ENCODE measurements at regions not wholly inside any gene's neighbourhood (a gene's known extent, or its start where the extent isn't known, plus 50 kb on each side); places are given as distances from the start of the nearest gene placed in this dataset.
"Not testable (repeated sequence)": the region's sequence is repeated elsewhere in the genome, so short reads cannot be mapped to it uniquely, and the experiment has no call there.

- no peak for DNase-seq (ENCODE audit: low read depth)
Measured at GRCh38 chr2:75894170-75894569, 183.5 kb upstream of the GCFC2 start.

DNA sequence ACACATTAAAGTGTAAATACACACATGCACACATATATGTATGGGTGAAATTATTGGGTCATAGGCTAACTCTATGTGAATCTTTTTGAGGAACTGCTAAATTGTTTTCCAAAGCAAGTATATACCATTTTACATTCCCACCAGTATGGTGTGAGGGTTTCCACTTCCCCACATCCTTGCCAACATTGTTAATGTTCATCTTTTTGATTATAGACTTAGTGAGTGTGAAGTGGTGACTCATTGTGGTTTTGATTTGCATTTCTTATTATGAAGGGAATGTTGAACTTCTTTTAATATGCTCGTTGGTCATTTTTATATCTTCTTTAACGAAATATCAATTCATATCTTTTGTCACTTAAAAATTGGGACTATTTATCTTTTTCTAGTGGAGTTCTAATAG lies 181.8 kb upstream of the GCFC2 start:
- DNase-seq (ENCODE audit: low read depth), result no peak

DNA sequence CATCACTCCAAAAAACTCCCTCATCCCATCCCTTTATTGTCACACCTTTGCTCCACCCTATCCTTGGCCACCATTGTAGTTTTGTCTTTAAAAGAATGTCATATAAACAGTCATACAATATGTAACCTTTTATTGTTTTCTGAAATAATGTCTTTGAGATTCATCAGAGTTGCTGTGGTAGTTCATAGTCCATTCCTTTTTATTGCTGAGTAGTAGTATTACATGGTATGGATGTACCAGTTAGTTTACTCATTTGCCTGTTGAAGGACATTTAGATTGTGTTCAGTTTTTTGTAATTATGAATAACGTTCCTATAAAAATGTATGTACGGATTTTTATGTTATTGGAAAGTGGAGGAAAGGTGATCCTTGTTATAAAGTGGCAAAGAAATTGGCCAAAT lies 171.8 kb upstream of the GCFC2 start:
- no peak for DNase-seq (ENCODE audit: low read depth)

GRCh38 chr2:75875606-75876005 lies 164.9 kb upstream of the GCFC2 start:
- DNase-seq (ENCODE audit: low read depth), result not testable (repeated sequence)

- DNase-seq (ENCODE audit: low read depth), result not testable (repeated sequence)
Measured at GRCh38 chr2:75871762-75872614, 161.3 kb upstream of the GCFC2 start.

DNA sequence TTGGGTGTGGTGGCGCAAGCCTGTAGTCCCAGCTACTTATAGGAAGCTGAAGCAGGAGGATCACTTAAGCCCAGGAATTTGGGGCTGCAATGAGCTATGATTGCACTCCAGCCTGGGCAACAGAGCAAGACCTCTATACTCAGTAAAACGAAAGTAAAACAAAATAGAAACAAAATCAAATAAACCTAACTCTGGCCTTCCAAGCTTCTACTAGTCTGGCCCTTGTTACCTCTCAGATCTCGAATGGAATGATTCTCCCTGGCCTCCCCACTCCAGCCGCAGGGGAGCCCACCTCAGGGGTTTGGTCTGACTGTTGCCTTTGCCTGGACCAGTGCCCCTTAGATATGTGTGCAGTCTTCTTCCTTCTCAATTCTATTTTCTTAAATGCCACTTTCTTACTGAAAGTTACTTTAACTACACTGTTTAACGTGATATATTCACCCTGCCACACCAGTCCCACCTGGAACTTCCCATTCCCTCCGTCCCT lies 160.0 kb upstream of the GCFC2 start:
- DNase-seq (ENCODE audit: low read depth), result no peak

DNA sequence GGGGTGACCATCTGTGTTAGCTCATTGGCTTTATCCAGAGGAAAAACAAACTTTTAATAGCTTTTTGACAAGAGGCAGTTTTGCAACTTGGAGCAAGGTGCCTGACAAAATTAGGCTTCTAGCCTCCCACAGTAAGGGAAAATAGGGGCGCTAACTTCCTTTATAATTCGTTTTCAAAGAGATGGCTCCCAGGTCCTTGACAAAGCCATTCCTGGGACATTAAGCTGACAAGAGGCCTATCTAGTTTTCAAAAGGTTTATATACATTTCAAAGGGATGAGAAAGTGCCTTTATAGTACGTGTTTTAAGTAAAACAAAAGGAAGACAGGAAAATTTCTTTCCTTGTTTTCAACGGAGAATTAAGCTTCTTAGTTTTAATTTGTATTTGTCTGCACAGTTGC lies 159.4 kb upstream of the GCFC2 start:
- DNase-seq (ENCODE audit: low read depth), result no peak

DNA sequence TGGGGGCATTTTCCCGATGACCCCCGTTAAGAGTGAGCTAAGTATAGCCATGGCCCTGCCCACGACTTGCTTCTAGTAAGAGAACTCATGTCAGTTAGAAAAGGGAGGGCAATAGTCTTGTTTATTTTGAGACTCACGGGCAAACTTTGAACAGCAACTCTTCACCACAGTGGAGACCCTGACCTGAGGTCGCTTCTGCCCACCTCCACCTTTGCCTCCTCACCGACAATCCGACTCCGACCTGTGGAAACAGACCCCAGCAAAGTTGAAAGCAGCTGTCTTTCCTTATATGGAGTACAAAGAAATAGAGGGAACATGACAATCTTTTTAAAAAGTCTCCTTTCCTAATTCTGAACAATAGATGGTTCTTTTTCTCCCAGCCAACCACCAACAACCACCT lies 155.0 kb upstream of the GCFC2 start:
- DNase-seq (ENCODE audit: low read depth), result no peak

DNA sequence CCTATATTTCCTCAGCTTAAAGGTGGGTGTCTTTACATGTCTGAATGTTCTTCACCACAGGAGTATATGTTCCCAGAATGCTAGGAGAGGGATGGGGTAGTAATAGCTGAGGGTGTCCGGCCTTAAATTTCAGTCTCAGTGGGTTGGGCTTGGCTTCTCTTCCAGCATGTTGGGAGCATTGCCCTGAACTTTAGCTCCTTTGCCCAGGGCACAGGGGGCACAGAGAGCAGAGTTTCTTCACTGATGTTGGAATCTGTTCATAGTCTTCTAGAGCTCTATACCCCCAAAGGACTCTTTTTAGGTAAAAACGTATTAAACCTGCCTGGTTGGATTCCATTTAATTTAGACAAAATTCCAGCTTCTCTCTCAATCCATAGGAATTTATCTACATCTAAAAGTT lies 154.4 kb upstream of the GCFC2 start:
- no peak for DNase-seq (ENCODE audit: low read depth)

GRCh38 chr2:75862547-75862946 lies 151.8 kb upstream of the GCFC2 start:
- no peak for DNase-seq (ENCODE audit: low read depth)

GRCh38 chr2:75853436-75853835 lies 142.7 kb upstream of the GCFC2 start:
- DNase-seq (ENCODE audit: low read depth), result no peak

GRCh38 chr2:75852639-75853038 lies 141.9 kb upstream of the GCFC2 start:
- DNase-seq (ENCODE audit: low read depth), result no peak

GRCh38 chr2:75846683-75847190 lies 136.0 kb upstream of the GCFC2 start:
- no peak for DNase-seq (ENCODE audit: low read depth)

DNA sequence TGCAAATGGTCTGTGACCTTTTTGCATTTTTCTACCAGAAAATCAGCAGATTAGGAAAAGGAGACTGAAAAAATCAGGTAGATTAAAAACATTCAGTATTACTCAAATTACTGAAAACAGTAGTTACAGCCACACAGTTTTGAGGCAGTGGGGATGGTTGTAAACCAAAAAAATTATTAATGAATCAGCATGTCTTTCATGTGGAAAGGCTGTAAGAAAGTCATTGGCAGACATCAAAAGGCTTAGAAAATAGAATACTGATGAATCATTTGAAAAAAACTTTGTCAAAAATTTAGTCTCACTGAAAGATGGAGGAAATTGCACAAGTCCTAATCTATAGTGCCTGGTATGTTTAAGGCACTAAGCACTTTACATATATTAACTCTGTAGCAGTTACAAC lies 133.9 kb upstream of the GCFC2 start:
- DNase-seq (ENCODE audit: low read depth), result no peak

- DNase-seq (ENCODE audit: low read depth), result not testable (repeated sequence)
Measured at GRCh38 chr2:75834588-75834987, 123.9 kb upstream of the GCFC2 start.

DNA sequence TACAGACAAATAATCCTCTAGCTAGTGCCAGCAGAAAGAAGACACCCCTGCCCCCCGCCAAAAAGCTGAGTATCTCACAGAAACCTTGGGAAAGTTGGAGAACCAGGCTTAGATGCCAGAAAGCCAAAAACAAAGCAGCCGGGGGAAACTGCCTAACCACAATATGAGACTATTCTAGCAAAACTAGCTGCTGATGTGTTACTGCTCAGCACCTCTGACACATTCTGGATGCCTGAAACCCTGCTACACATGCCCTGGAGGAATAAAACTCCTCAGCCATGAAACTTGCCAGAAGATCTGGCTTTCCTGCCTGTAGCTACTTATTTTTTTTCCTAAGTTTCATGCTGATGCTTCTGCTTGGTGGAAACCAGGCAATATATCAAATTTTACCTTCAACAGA lies 122.7 kb upstream of the GCFC2 start:
- no peak for DNase-seq (ENCODE audit: low read depth)

DNA sequence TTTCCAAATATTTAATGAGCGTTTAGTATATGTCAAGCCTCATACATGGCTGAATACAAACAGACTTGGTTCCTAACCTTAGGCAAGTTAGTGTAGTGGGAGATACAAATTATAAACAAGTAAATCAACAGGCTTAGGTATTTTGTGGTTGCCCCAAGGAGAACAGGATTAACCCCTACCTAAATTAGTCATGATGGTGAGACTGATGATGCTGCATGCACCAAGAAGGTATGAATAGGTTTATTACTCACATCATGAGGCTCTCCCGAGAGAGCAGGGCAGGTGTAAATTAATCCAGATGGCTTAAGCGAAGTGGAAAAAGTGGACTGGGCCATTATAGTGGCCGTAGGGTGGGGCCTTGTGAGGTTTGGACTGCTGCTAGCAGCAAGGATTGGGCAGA lies 118.1 kb upstream of the GCFC2 start:
- DNase-seq (ENCODE audit: low read depth), result no peak

DNA sequence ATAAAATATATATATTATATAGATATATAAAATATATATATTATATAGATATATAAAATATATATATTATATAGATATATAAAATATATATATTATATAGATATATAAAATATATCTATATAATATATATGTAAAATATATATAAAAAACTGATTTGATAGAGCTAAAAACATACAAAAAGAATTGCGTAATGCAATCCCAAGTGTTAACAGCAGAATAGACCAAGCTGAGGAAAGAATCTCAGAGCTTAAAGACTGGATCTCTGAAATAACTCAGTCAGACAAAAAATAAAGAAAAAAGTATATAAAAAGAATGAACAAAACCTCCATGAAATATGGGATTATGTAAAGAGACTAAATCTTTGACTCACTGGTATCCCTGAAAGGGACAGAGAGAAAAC lies 112.8 kb upstream of the GCFC2 start:
- DNase-seq (ENCODE audit: low read depth), result not testable (repeated sequence)

DNA sequence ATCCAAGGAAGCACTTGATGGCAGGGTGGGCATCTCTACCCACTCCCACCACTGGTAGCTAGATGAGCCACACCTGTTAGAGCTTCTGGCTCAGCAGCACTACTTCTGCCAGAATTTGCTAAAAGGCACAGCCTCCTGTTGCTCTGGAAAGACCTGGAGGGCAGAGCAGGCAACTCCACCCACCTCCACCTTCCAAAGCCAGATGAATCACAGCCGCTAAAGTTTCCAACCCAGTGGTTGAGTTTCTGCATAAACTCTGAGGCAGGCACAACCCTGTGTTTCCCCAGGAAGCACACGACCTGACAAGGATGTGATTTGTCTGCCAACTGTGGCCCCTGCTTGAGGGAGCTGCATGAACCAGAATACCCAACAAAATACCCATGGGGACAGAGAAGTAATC lies 111.6 kb upstream of the GCFC2 start:
- no peak for DNase-seq (ENCODE audit: low read depth)

DNA sequence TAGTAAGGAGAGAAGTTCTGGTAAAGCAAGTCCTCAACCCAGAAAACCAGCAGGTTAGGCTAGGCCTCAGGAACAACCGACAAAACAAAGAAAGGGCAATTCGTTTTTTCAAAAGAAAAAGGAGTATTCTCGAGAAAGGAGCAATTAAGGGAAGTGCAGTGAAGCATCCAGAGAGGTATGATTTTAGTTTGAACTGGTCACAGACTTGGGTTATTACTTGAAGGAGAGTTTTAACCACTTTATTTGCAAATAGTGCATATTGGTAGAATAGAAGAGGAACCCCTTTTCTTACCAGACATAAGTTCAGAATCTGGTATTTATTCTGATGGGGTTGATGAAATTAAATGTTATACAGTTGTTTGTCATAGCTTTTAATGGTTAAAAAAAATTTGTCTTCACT lies 110.0 kb upstream of the GCFC2 start:
- no peak for DNase-seq (ENCODE audit: low read depth)

DNA sequence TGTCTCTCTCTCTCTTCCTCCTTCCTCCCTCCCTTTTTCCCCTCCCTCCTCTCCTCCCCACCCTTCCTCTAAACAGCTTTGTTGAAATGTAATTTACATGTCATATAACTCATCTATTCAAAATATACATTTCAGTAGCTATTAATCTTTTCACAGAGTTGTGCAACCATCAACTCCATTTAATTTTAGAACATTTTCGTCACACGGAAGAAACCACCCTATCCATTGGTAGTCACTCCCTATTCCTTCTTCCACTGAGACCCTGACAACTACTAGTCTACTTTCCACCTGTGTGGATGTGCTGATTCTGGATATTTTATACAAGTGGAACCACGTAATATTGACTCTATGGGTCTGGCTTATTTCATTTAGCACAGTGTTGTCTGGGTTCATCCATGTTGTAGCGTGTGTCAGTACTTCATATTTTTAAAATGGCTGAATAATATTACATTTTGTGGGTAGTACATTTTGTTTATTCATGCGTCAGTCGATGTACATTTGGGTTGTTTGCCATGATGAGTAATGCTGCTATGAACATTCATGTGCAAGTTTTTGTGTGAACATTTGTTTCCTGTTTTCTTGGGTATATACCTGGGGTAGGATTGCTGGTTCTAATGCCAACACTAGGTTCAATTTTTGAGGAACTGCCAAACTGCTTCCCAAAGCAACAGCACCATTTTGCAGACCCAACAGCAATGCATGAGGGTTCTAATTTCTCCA lies 100.1 kb upstream of the GCFC2 start:
- no peak for DNase-seq (ENCODE audit: low read depth)

DNA sequence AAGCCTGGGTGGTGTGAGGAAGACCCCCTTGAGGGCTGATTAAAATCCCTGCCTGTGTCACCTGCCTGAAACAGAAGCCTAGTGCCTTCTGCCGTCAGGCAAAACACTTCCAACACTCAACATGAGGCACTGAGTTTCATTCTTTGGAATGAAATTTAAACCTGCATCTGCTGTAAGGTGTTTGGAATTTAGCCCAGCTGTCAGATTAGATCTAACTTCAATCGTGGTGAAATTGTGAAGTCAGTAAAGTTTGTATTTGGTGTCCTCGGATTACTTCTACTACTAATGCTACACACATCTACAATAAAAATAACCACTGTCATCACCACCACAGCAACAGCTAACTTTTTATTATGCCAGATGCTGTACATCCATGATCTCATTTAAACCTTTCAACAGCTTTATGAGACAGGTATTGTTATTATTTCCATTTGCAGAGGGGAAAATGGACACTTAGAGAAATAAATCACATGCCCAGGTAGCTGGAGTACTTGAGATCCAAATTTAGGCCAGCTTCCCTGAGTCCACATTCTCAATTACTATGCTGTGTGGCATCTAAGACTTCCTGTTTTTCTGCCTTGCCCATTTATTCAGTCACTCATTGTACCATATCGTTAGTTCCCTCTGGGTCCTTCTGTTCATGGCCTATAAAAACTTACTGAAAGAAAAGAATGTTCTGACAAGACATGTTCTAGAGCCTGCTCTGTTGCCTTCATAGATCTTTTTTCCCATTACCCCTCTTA lies 98.2 kb upstream of the GCFC2 start:
- DNase-seq (ENCODE audit: low read depth), result no peak

GRCh38 chr2:75807992-75808391 lies 97.3 kb upstream of the GCFC2 start:
- no peak for DNase-seq (ENCODE audit: low read depth)

All from stimulated activated CD8-positive, alpha-beta memory T cell treated with anti-CD3 and anti-CD28 coated beads, Interleukin-7, amount 100 ng/mL, for 24 hours (primary cell).